Hepatocyte (in vitro differentiated cells): ENCODE measurements at regions not wholly inside any gene's neighbourhood (a gene's known extent, or its start where the extent isn't known, plus 50 kb on each side); places are given as distances from the start of the nearest gene placed in this dataset.

Experiments
- DNase-seq: peaks from one replicate; pipeline ENCODE4 v3.0.0-alpha.2; 2016; ENCODE audit warnings: low spot score
- H2AFZ ChIP-seq: fragments of 200-600 bp; sonication (generic); 2 replicates; pipeline ENCODE4 v1.6.0; 2016; ENCODE audit warnings: antibody characterized with exemption, mild to moderate bottlenecking
- H3K27ac ChIP-seq: fragments of 200-600 bp; sonication (generic); 2 replicates; pipeline ENCODE4 v1.5.1; 2016; ENCODE audit warnings: mild to moderate bottlenecking
- H3K27me3 ChIP-seq: fragments of 200-600 bp; sonication (generic); 2 replicates; pipeline ENCODE4 v1.6.1; 2016
- H3K36me3 ChIP-seq: fragments of 200-600 bp; sonication (generic); replicated peaks from 2 replicates; pipeline ENCODE4 v1.5.1; 2016; ENCODE audit warnings: low read depth; ENCODE audit not compliant: insufficient read depth
- H3K4me1 ChIP-seq: fragments of 200-600 bp; sonication (generic); 2 replicates; pipeline ENCODE4 v1.5.1; 2016; ENCODE audit warnings: mild to moderate bottlenecking, moderate library complexity; ENCODE audit not compliant: insufficient read depth
- H3K4me2 ChIP-seq: fragments of 200-600 bp; sonication (generic); 2 replicates; pipeline ENCODE4 v1.6.0; 2016
- H3K4me3 ChIP-seq: fragments of 200-600 bp; sonication (generic); 2 replicates; pipeline ENCODE4 v1.5.1; 2016; ENCODE audit warnings: mild to moderate bottlenecking
- H3K79me2 ChIP-seq: fragments of 200-600 bp; sonication (generic); 2 replicates; pipeline ENCODE4 v1.6.0; 2017; ENCODE audit warnings: mild to moderate bottlenecking
- H3K9me2 ChIP-seq: fragments of 200-600 bp; sonication (generic); replicated peaks from 2 replicates; pipeline ENCODE4 v1.6.0; 2017; ENCODE audit warnings: mild to moderate bottlenecking; ENCODE audit not compliant: insufficient read depth
- H3K9me3 ChIP-seq: fragments of 200-600 bp; sonication (generic); 2 replicates; pipeline ENCODE4 v1.5.1; 2016; ENCODE audit warnings: low read depth, mild to moderate bottlenecking
- H4K20me1 ChIP-seq: fragments of 200-600 bp; sonication (generic); 2 replicates; pipeline ENCODE4 v1.6.0; 2016; ENCODE audit warnings: mild to moderate bottlenecking; ENCODE audit not compliant: insufficient read depth, poor library complexity, severe bottlenecking
- CTCF ChIP-seq: fragments of 200-600 bp; sonication (generic); IDR thresholded peaks from 2 replicates; pipeline ENCODE4 v1.5.1; 2016; ENCODE audit warnings: antibody characterized with exemption, mild to moderate bottlenecking; ENCODE audit not compliant: poor library complexity
- EZH2 ChIP-seq: fragments of 200-600 bp; sonication (generic); IDR thresholded peaks from 2 replicates; pipeline ENCODE4 v1.6.1; 2016; ENCODE audit warnings: antibody characterized with exemption, mild to moderate bottlenecking, borderline replicate concordance
- EZH2phosphoT487 ChIP-seq: fragments of 200-600 bp; sonication (generic); IDR thresholded peaks from one replicate; pipeline ENCODE4 v1.6.1; 2018; ENCODE audit warnings: antibody characterized with exemption, mild to moderate bottlenecking, low read depth, moderate library complexity; ENCODE audit not compliant: unreplicated experiment, severe bottlenecking
- WGBS: methylation state at CpG from one replicate; pipeline ENCODE4 v1.1.6; 2016; ENCODE audit warnings: low lambda C conversion rate; ENCODE audit errors: missing lambda C conversion rate; 5-methylcytosine and 5-hydroxymethylcytosine counted together

GRCh38 chr5:6142353-6142752 is 236.0 kb downstream of the MED10 start:
- Histone ChIP-seq H4K20me1 (no peaks in the 10 kb centered on the region), H3K9me3 (no peaks in the 10 kb centered on the region), H3K9me2 (no peaks in the 10 kb centered on the region), H3K4me3 (no peak overlapping the region), H3K27me3 (no peaks in the 10 kb centered on the region), H2AFZ (no peak overlapping the region), H3K36me3 (no peaks in the 10 kb centered on the region), H3K4me1 (no peaks in the 10 kb centered on the region), H3K4me2 (no peak overlapping the region), H3K27ac (no peak overlapping the region), H3K79me2 (no peaks in the 10 kb centered on the region)
- 74% methylated on average over 5 of the region's 5 CpGs for WGBS
- no peak for DNase-seq
- TF ChIP-seq CTCF (no peak), EZH2 (no peak), EZH2phosphoT487 (no peak)

- H3K27ac ChIP-seq, result no peak overlapping the region
- no peaks in the 10 kb centered on the region for H3K36me3 ChIP-seq
- no peaks in the 10 kb centered on the region for H3K79me2 ChIP-seq
- H3K4me2 ChIP-seq, result no peak overlapping the region
- H3K9me3 ChIP-seq, result no peaks in the 10 kb centered on the region
- no peaks in the 10 kb centered on the region for H3K9me2 ChIP-seq
- H3K27me3 ChIP-seq, result no peaks in the 10 kb centered on the region
- 81% methylated on average over 5 of the region's 5 CpGs for WGBS
- TF ChIP-seq EZH2phosphoT487 (no peak), EZH2 (no peak), CTCF (no peak)
- H2AFZ ChIP-seq, result no peak overlapping the region
- DNase-seq, result no peak
- no peaks in the 10 kb centered on the region for H4K20me1 ChIP-seq
- no peaks in the 10 kb centered on the region for H3K4me1 ChIP-seq
- no peak overlapping the region for H3K4me3 ChIP-seq
Observed at GRCh38 chr5:6140219-6140618, 238.1 kb downstream of the MED10 start.

GRCh38 chr5:6135977-6136376 is 242.4 kb downstream of the MED10 start:
- Histone ChIP-seq H3K4me3 (no peak overlapping the region), H3K4me1 (no peaks in the 10 kb centered on the region), H3K4me2 (no peak overlapping the region), H3K9me2 (no peaks in the 10 kb centered on the region), H3K27ac (no peak overlapping the region), H3K9me3 (no peaks in the 10 kb centered on the region), H3K27me3 (no peaks in the 10 kb centered on the region), H4K20me1 (no peaks in the 10 kb centered on the region), H3K79me2 (no peaks in the 10 kb centered on the region), H3K36me3 (no peaks in the 10 kb centered on the region), H2AFZ (no peak overlapping the region)
- TF ChIP-seq EZH2phosphoT487 (no peak), CTCF (no peak), EZH2 (no peak)
- DNase-seq, result no peak
- 73% methylated on average over 5 of the region's 5 CpGs for WGBS

- 87% methylated on average over 12 of the region's 12 CpGs for WGBS
- Histone ChIP-seq H3K27me3 (no peaks in the 10 kb centered on the region), H3K4me2 (no peak overlapping the region), H2AFZ (no peak overlapping the region), H3K79me2 (no peaks in the 10 kb centered on the region), H4K20me1 (no peaks in the 10 kb centered on the region), H3K27ac (no peak overlapping the region), H3K4me3 (no peak overlapping the region), H3K36me3 (no peaks in the 10 kb centered on the region), H3K4me1 (no peaks in the 10 kb centered on the region), H3K9me3 (no peaks in the 10 kb centered on the region), H3K9me2 (no peaks in the 10 kb centered on the region)
- DNase-seq, result no peak
- TF ChIP-seq EZH2phosphoT487 (no peak), EZH2 (no peak), CTCF (no peak)
Observed at GRCh38 chr5:6134281-6134680, 244.1 kb downstream of the MED10 start.
